NOMO-1 treated with DMSO at 0.1 percent for 48 hours (cell line): ENCODE measurements at regions not wholly inside any gene's neighbourhood (a gene's known extent, or its start where the extent isn't known, plus 50 kb on each side); places are given as distances from the start of the nearest gene placed in this dataset.
"Not testable (repeated sequence)": the region's sequence is repeated elsewhere in the genome, so short reads cannot be mapped to it uniquely, and the experiment has no call there.

Experiments
- DNase-seq: peaks from one replicate; lab custom pipeline; 2025; ENCODE audit not compliant: unreplicated experiment; lab: John Stamatoyannopoulos, UW

- no peak for DNase-seq
Measured at GRCh38 chr4:71841336-71841735, 57.5 kb upstream of the GC start.

- DNase-seq = no peak
Measured at GRCh38 chr4:71847300-71847699, 63.4 kb upstream of the GC start.

GRCh38 chr4:71855944-71856343 is 72.1 kb upstream of the GC start:
- DNase-seq = no peak

- no peak for DNase-seq
Measured at GRCh38 chr4:71857713-71858451, 74.0 kb upstream of the GC start.

GRCh38 chr4:71860643-71861042 is 76.8 kb upstream of the GC start:
- no peak for DNase-seq

- DNase-seq = no peak
Measured at GRCh38 chr4:71862315-71862714, 78.4 kb upstream of the GC start.

GRCh38 chr4:71863457-71863856 is 79.6 kb upstream of the GC start:
- no peak for DNase-seq

GRCh38 chr4:71864380-71864779 is 80.5 kb upstream of the GC start:
- DNase-seq = no peak

- DNase-seq = no peak
Measured at GRCh38 chr4:71866212-71866885, 82.5 kb upstream of the GC start.

- no peak for DNase-seq
Measured at GRCh38 chr4:71867598-71867997, 83.7 kb upstream of the GC start.

- no peak for DNase-seq
Measured at GRCh38 chr4:71870456-71870855, 86.6 kb upstream of the GC start.

- no peak for DNase-seq
Measured at GRCh38 chr4:71872221-71872620, 88.3 kb upstream of the GC start.

GRCh38 chr4:71872767-71873415 is 89.0 kb upstream of the GC start:
- DNase-seq = no peak

- no peak for DNase-seq
Measured at GRCh38 chr4:71878376-71878775, 94.5 kb upstream of the GC start.

GRCh38 chr4:71882113-71882841 is 98.4 kb upstream of the GC start:
- DNase-seq = no peak

- not testable (repeated sequence) for DNase-seq
Measured at GRCh38 chr4:71900366-71900765, 116.5 kb upstream of the GC start.

- not testable (repeated sequence) for DNase-seq
Measured at GRCh38 chr4:71905594-71905993, 121.7 kb upstream of the GC start.

GRCh38 chr4:71906096-71906495 is 122.2 kb upstream of the GC start:
- no peak for DNase-seq

GRCh38 chr4:71907071-71907470 is 123.2 kb upstream of the GC start:
- DNase-seq = no peak

- no peak for DNase-seq
Measured at GRCh38 chr4:71907782-71908181, 123.9 kb upstream of the GC start.

GRCh38 chr4:71913275-71913674 is 118.5 kb upstream of the NPFFR2 start:
- no peak for DNase-seq

GRCh38 chr4:71923070-71923469 is 108.7 kb upstream of the NPFFR2 start:
- DNase-seq = no peak
